IMR-90 (cell line): ENCODE measurements at regions not wholly inside any gene's neighbourhood (a gene's known extent, or its start where the extent isn't known, plus 50 kb on each side); places are given as distances from the start of the nearest gene placed in this dataset.

Experiments used
- POLR2A ChIP-seq: IDR thresholded peaks from 2 replicates; pipeline ENCODE4 v1.6.1; 2012; ENCODE audit warnings: mild to moderate bottlenecking, low read depth, low read length
- RAD21 ChIP-seq: IDR thresholded peaks from 2 replicates; pipeline ENCODE4 v1.6.1; 2012; ENCODE audit warnings: low read length, improper control_type of control experiment
- TF ChIP-seq, protein P1 (sequence below): conservative IDR thresholded peaks from 2 replicates; pipeline ENCODE4 v1.5.1; 2012; ENCODE audit warnings: mild to moderate bottlenecking, low read depth, low read length, improper control_type of control experiment
- TF ChIP-seq, protein P2 (sequence below): fragments of 150-350 bp; IDR thresholded peaks from 2 replicates; pipeline ENCODE4 v1.6.1; 2017; ENCODE audit warnings: mild to moderate bottlenecking, antibody characterized with exemption, low read length, low read depth

DNA sequence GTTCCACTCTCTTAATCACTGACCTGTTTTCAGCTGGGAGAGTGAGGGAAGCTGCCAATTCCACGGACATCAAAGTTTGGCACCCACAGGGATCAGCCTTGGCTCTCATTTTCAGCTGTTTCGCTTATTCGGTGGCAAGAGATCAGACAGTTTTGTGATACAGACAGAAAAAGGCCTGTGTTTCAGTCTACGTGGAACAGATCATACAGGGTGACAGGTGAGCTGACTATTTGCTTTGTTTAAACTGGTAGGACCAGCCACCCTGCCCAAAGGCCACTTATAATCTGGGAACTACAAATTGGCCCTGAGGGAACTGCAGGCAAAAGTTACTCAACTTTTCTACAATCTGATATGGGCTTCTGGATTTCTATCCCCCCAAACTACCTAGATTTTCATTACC, 128.6 kb downstream of the ZNF467 start:
- TF ChIP-seq, protein P1, sequence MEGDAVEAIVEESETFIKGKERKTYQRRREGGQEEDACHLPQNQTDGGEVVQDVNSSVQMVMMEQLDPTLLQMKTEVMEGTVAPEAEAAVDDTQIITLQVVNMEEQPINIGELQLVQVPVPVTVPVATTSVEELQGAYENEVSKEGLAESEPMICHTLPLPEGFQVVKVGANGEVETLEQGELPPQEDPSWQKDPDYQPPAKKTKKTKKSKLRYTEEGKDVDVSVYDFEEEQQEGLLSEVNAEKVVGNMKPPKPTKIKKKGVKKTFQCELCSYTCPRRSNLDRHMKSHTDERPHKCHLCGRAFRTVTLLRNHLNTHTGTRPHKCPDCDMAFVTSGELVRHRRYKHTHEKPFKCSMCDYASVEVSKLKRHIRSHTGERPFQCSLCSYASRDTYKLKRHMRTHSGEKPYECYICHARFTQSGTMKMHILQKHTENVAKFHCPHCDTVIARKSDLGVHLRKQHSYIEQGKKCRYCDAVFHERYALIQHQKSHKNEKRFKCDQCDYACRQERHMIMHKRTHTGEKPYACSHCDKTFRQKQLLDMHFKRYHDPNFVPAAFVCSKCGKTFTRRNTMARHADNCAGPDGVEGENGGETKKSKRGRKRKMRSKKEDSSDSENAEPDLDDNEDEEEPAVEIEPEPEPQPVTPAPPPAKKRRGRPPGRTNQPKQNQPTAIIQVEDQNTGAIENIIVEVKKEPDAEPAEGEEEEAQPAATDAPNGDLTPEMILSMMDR: no peak
- TF ChIP-seq POLR2A (no peak), RAD21 (no peak)
- TF ChIP-seq, protein P2, sequence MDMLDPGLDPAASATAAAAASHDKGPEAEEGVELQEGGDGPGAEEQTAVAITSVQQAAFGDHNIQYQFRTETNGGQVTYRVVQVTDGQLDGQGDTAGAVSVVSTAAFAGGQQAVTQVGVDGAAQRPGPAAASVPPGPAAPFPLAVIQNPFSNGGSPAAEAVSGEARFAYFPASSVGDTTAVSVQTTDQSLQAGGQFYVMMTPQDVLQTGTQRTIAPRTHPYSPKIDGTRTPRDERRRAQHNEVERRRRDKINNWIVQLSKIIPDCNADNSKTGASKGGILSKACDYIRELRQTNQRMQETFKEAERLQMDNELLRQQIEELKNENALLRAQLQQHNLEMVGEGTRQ: no peak
